ENCODE measurements at regions not wholly inside any gene's neighbourhood (a gene's known extent, or its start where the extent isn't known, plus 50 kb on each side); places are given as distances from the start of the nearest gene placed in this dataset.

DNA sequence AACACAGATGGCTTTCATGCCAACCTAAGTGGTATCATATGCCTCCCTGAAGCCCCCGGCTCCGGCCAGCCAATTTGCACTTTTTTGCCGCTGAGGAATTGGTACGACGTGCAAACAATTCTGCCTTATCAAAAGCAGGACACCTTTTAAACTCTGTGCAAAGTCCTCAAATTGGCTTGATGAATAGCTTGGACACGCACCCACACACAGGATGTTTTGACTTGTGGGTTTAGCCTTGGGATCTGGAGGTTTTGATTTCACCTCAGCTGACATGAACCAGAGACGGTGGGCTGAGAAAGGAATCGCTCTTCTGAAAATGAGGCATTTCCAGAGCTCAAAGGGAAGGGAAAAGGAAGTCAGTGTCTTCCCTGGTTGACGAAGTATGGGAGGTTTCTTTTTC, 110.8 kb upstream of the SHOX start:
- Histone ChIP-seq H3K4me1 (replicated peaks in 1 of 4; ENCODE audit: control insufficient read depth in 3 of 4, insufficient read depth in 4 of 4, low read length in 3 of 4) (no peaks in the 10 kb centered on the region), H2AFZ (ENCODE audit: low read length) (0 out of 2 replicates have a peak overlapping the region, but pooled peaks have one; percentile 9)
- POLR2A ChIA-PET (ENCODE audit: partially characterized antibody) = no interaction called here
- TF ChIP-seq SP4 (IDR thresholded peaks at IDR 0.05; ENCODE audit: low read length) (no peak), FOSL1 (IDR thresholded peaks at IDR 0.05; ENCODE audit: insufficient read depth, low read depth, low read length) (no peak), CHD2 (IDR thresholded peaks at IDR 0.05; ENCODE audit: low read length) (no peak), YY1 (IDR thresholded peaks at IDR 0.05; ENCODE audit: low read depth, low read length) (no peak), CHD1 (IDR thresholded peaks at IDR 0.05; ENCODE audit: low read depth, low read length) (no peak), KDM4A (IDR thresholded peaks at IDR 0.05; ENCODE audit: low read depth, low read length, severe bottlenecking) (no peak), CTBP2 (IDR thresholded peaks at IDR 0.05; ENCODE audit: borderline replicate concordance, insufficient read depth, insufficient read length, low read length) (no peak), POLR2AphosphoS5 (IDR thresholded peaks at IDR 0.05; ENCODE audit: low read depth, low read length) (no peak), SP1 (IDR thresholded peaks at IDR 0.05; ENCODE audit: low read depth, low read length) (no peak), NRF1 (IDR thresholded peaks at IDR 0.05; ENCODE audit: low read depth, low read length) (no peak)
- TF ChIP-seq, protein P1, sequence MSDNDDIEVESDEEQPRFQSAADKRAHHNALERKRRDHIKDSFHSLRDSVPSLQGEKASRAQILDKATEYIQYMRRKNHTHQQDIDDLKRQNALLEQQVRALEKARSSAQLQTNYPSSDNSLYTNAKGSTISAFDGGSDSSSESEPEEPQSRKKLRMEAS (IDR thresholded peaks at IDR 0.05) = no peak
- TF ChIP-seq, protein P2, sequence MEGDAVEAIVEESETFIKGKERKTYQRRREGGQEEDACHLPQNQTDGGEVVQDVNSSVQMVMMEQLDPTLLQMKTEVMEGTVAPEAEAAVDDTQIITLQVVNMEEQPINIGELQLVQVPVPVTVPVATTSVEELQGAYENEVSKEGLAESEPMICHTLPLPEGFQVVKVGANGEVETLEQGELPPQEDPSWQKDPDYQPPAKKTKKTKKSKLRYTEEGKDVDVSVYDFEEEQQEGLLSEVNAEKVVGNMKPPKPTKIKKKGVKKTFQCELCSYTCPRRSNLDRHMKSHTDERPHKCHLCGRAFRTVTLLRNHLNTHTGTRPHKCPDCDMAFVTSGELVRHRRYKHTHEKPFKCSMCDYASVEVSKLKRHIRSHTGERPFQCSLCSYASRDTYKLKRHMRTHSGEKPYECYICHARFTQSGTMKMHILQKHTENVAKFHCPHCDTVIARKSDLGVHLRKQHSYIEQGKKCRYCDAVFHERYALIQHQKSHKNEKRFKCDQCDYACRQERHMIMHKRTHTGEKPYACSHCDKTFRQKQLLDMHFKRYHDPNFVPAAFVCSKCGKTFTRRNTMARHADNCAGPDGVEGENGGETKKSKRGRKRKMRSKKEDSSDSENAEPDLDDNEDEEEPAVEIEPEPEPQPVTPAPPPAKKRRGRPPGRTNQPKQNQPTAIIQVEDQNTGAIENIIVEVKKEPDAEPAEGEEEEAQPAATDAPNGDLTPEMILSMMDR (IDR thresholded peaks at IDR 0.05; ENCODE audit: control extremely low read depth in 1 of 3, insufficient read depth in 1 of 3, low read depth in 1 of 3, low read length in 3 of 3) = no peak

More for the DNA sequence above, 110.8 kb upstream of the SHOX start:
- H3K56ac ChIP-seq (replicated peaks; ENCODE audit: insufficient read length, low read depth, low read length) = no peak overlapping the region
- H3K4ac ChIP-seq (replicated peaks; ENCODE audit: insufficient read length, low read depth, low read length) = no peak overlapping the region
- H2BK12ac ChIP-seq (ENCODE audit: low read depth, low read length) = no peak overlapping the region; the same call in 1 of the 2 replicates
- no peak overlapping the region for H4K8ac ChIP-seq (ENCODE audit: extremely low read depth, insufficient read depth, low read length)
- no peak overlapping the region for H3K4me3 ChIP-seq (ENCODE audit: extremely low read depth in 1 of 4, insufficient read depth in 2 of 4, low read depth in 3 of 4, low read length in 4 of 4)
- CTCF ChIA-PET (ENCODE audit: partially characterized antibody) = no interaction called here
- no peak overlapping the region for H3K4me2 ChIP-seq (ENCODE audit: insufficient read depth in 1 of 2, low read depth in 2 of 2, low read length in 2 of 2)
- peak overlapping the region; percentile 61; the same call in 1 of the 2 replicates for H2BK20ac ChIP-seq (ENCODE audit: low read length)
- no peaks in the 10 kb centered on the region for H3K79me1 ChIP-seq (ENCODE audit: low read depth, low read length)
- H3K27me3 ChIP-seq (replicated peaks in 1 of 4; ENCODE audit: control insufficient read depth in 3 of 4, extremely low read depth in 1 of 4, insufficient read depth in 3 of 4, low read length in 3 of 4) = peaks cover 0 to 4% (median 0%) of the 10 kb centered on the region in 4 experiments; a peak in 2 of 7 replicates
- WGBS, 2 experiments (ENCODE audit: extremely low coverage in 1 of 2, insufficient coverage in 1 of 2, insufficient read length in 1 of 2, insufficient replicate concordance in 2 of 2, low coverage in 1 of 2, low lambda C conversion rate in 2 of 2, missing lambda C conversion rate in 1 of 2) = 92% methylated on average over 9 of the region's 9 CpGs; no CpG with 5 or more reads in 1 of the 2 experiments
- peak overlapping the region; percentile 19; the same call in 1 of the 2 replicates for H3K18ac ChIP-seq (ENCODE audit: extremely low read depth, low read length)
- H3K23me2 ChIP-seq (ENCODE audit: low read depth, low read length) = 0 out of 2 replicates have a peak, but pooled peaks cover 2% of the 10 kb centered on the region
- H3K27ac ChIP-seq (ENCODE audit: low read depth, low read length) = no peak overlapping the region
- H3K79me2 ChIP-seq (ENCODE audit: control insufficient read depth in 1 of 2, insufficient read depth in 2 of 2, low read length in 2 of 2) = no peaks in the 10 kb centered on the region
- no peaks in the 10 kb centered on the region for H3K9me3 ChIP-seq (ENCODE audit: insufficient read depth in 2 of 2, low read depth in 1 of 2, low read length in 1 of 2)
- H4K91ac ChIP-seq (replicated peaks; ENCODE audit: insufficient read length, low read length) = no peak overlapping the region
- no peak overlapping the region; the same call in 1 of the 2 replicates for H2BK15ac ChIP-seq (ENCODE audit: low read length)
- no peak overlapping the region for H3K9ac ChIP-seq (replicated peaks in 1 of 4; ENCODE audit: extremely low read depth in 1 of 4, low read depth in 3 of 4, low read length in 3 of 4)
- H2AK5ac ChIP-seq (ENCODE audit: low read depth, low read length) = peak overlapping the region; percentile 82; the same call in 1 of the 2 replicates
- no peak overlapping the region for H2BK5ac ChIP-seq (ENCODE audit: low read depth, low read length)
- H4K20me1 ChIP-seq (replicated peaks in 1 of 2; ENCODE audit: control insufficient read depth in 1 of 2, insufficient read depth in 2 of 2, low read length in 2 of 2) = no peaks in the 10 kb centered on the region
- no peak overlapping the region for H3K23ac ChIP-seq (ENCODE audit: insufficient read length)
- DNase-seq (ENCODE audit: low read depth in 1 of 2, low spot score in 2 of 2) (no peak), FAIRE-seq (no peak)
- H3K14ac ChIP-seq (ENCODE audit: insufficient read length) = no peak overlapping the region
- H4K5ac ChIP-seq (ENCODE audit: insufficient read length, low read depth, low read length) = no peak overlapping the region
- no peaks in the 10 kb centered on the region for H3K36me3 ChIP-seq (ENCODE audit: control insufficient read depth in 2 of 4, insufficient read depth in 4 of 4, low read length in 3 of 4)
- H2BK120ac ChIP-seq (replicated peaks; ENCODE audit: low read depth, low read length) = no peak overlapping the region
